ENCODE measurements at regions not wholly inside any gene's neighbourhood (a gene's known extent, or its start where the extent isn't known, plus 50 kb on each side); places are given as distances from the start of the nearest gene placed in this dataset.

- Histone ChIP-seq H3K27me3 (ENCODE audit: control insufficient read depth in 1 of 2, insufficient read depth in 2 of 2, low read length in 2 of 2) (no peaks in the 10 kb centered on the region), H3K9me3 (ENCODE audit: control insufficient read depth in 1 of 2, insufficient read depth in 1 of 2, low read length in 2 of 2) (no peaks in the 10 kb centered on the region), H3K27ac (ENCODE audit: low read depth in 1 of 2, low read length in 2 of 2) (no peak overlapping the region), H3K4me1 (ENCODE audit: insufficient read depth, low read length) (no peaks in the 10 kb centered on the region), H3K4me3 (ENCODE audit: low read length) (no peak overlapping the region), H3K36me3 (ENCODE audit: insufficient read depth, low read length) (no peaks in the 10 kb centered on the region)
- Mint-ChIP-seq H3K9me3 (no peaks in the 10 kb centered on the region), H3K27ac (no peak overlapping the region), H3K4me3 (no peak overlapping the region), H3K36me3 (ENCODE audit: low read depth) (no peaks in the 10 kb centered on the region), H3K4me1 (ENCODE audit: low read depth) (no peaks in the 10 kb centered on the region), H3K27me3 (peaks cover 4% of the 10 kb centered on the region)
- TF ChIP-seq CTCF (IDR thresholded peaks at IDR 0.05), result no peak
- ATAC-seq (ENCODE audit: poor library complexity) (no peak), DNase-seq (no peak)
- intact Hi-C loops (cut with DNase I, micrococcal nuclease), result no loop called here
- ChIA-PET CTCF (no interaction called here), POLR2A (no interaction called here)
Measured at GRCh38 chr13:76680112-76680511, 206.1 kb downstream of the KCTD12 start.

DNA sequence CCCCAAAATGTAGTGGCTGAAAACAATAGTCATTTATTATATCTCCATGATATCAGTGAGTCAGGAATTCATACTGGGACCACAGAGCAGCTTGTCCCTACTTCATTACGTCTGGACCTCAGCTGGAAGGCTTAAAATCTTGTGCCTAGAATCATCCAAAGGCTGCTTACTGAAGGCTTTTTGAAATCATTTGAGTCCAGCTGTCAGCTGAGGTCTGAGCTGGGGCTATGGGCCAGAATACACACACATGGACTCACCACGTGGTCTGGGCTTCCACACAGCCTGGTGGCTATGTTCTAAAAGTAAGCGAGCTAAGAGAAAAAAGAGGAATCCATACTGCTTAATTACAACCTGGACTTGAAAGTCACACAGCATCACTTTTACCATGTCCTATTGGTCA is 209.2 kb downstream of the KCTD12 start:
- no peak for TF ChIP-seq CTCF (IDR thresholded peaks at IDR 0.05)
- Histone ChIP-seq H3K9me3 (ENCODE audit: control insufficient read depth in 1 of 2, insufficient read depth in 1 of 2, low read length in 2 of 2) (no peaks in the 10 kb centered on the region), H3K27ac (ENCODE audit: low read depth in 1 of 2, low read length in 2 of 2) (no peak overlapping the region), H3K27me3 (ENCODE audit: control insufficient read depth in 1 of 2, insufficient read depth in 2 of 2, low read length in 2 of 2) (no peaks in the 10 kb centered on the region), H3K36me3 (ENCODE audit: insufficient read depth, low read length) (no peaks in the 10 kb centered on the region), H3K4me1 (ENCODE audit: insufficient read depth, low read length) (no peaks in the 10 kb centered on the region), H3K4me3 (ENCODE audit: low read length) (no peak overlapping the region)
- no peaks in the 10 kb centered on the region for H3K36me3 Mint-ChIP-seq (ENCODE audit: low read depth)
- POLR2A ChIA-PET, result no interaction called here
- ATAC-seq (ENCODE audit: poor library complexity) (no peak), DNase-seq (no peak)
- H3K4me1 Mint-ChIP-seq (ENCODE audit: low read depth), result no peaks in the 10 kb centered on the region
- H3K9me3 Mint-ChIP-seq, result no peaks in the 10 kb centered on the region
- intact Hi-C loops (cut with DNase I, micrococcal nuclease), result no loop called here
- no peaks in the 10 kb centered on the region for H3K27me3 Mint-ChIP-seq
- no peak overlapping the region for H3K4me3 Mint-ChIP-seq
- CTCF ChIA-PET, result interaction anchor here (0.8 kb wide), 1 partner anchor 146 kb away, joined by 3 read pairs; no protein-coding TSS in a partner anchor
- no peak overlapping the region for H3K27ac Mint-ChIP-seq

- Histone ChIP-seq H3K27ac (ENCODE audit: low read depth in 1 of 2, low read length in 2 of 2) (no peak overlapping the region), H3K36me3 (ENCODE audit: insufficient read depth, low read length) (no peaks in the 10 kb centered on the region), H3K9me3 (ENCODE audit: control insufficient read depth in 1 of 2, insufficient read depth in 1 of 2, low read length in 2 of 2) (no peaks in the 10 kb centered on the region), H3K27me3 (ENCODE audit: control insufficient read depth in 1 of 2, insufficient read depth in 2 of 2, low read length in 2 of 2) (no peaks in the 10 kb centered on the region), H3K4me3 (ENCODE audit: low read length) (no peak overlapping the region), H3K4me1 (ENCODE audit: insufficient read depth, low read length) (no peaks in the 10 kb centered on the region)
- no peaks in the 10 kb centered on the region for H3K36me3 Mint-ChIP-seq (ENCODE audit: low read depth)
- no peaks in the 10 kb centered on the region for H3K4me1 Mint-ChIP-seq (ENCODE audit: low read depth)
- DNase-seq, result no peak
- no peak overlapping the region for H3K27ac Mint-ChIP-seq
- H3K9me3 Mint-ChIP-seq, result no peaks in the 10 kb centered on the region
- no peak overlapping the region for H3K4me3 Mint-ChIP-seq
- CTCF ChIA-PET, result no interaction called here
- POLR2A ChIA-PET, result no interaction called here
- no peak for TF ChIP-seq CTCF (IDR thresholded peaks at IDR 0.05)
- no peak for ATAC-seq (ENCODE audit: poor library complexity)
- intact Hi-C loops (cut with DNase I, micrococcal nuclease), result no loop called here
- no peaks in the 10 kb centered on the region for H3K27me3 Mint-ChIP-seq
Measured at GRCh38 chr13:76672420-76672819, 213.8 kb downstream of the KCTD12 start.
